MCF 10A (cell line): ENCODE measurements at regions not wholly inside any gene's neighbourhood (a gene's known extent, or its start where the extent isn't known, plus 50 kb on each side); places are given as distances from the start of the nearest gene placed in this dataset.

Experiments
- BruUV-seq: library from RNA; stranded (reverse); fragments of 400-500 nt; replicated peaks from 2 replicates; lab custom pipeline; 2021; lab: Mats Ljungman, UMichigan
- CTCF ChIA-PET: fragments of 300-600 bp; sonication (Branson Sonifier 250); formaldehyde crosslinking; extraction: SDS; loops from one replicate; lab custom pipeline; 2021; ENCODE audit warnings: antibody characterized with exemption, inconsistent platforms; lab: Yijun Ruan, JAX
- POLR2A ChIA-PET: fragments of 300-600, 350-650 bp; sonication (Branson Sonifier 250); formaldehyde crosslinking; extraction: SDS; loops from one replicate; lab custom pipeline; 2020; ENCODE audit warnings: antibody characterized with exemption, inconsistent platforms; lab: Yijun Ruan, JAX
- DNase-seq: peaks from one replicate; pipeline ENCODE4 v3.0.0-alpha.2; 2018; ENCODE audit not compliant: unreplicated experiment
- H3K27ac Mint-ChIP-seq: one replicate; pipeline ENCODE4 v1.8.0; 2022; ENCODE audit warnings: mild to moderate bottlenecking, low read depth, mixed read lengths; ENCODE audit not compliant: unreplicated experiment
- H3K27me3 Mint-ChIP-seq: one replicate; pipeline ENCODE4 v1.8.0; 2022; ENCODE audit warnings: mixed read lengths; ENCODE audit not compliant: insufficient read depth, unreplicated experiment
- H3K36me3 Mint-ChIP-seq: one replicate; pipeline ENCODE4 v1.8.0; 2022; ENCODE audit warnings: mild to moderate bottlenecking, moderate library complexity, mixed read lengths; ENCODE audit not compliant: insufficient read depth, unreplicated experiment
- H3K4me1 Mint-ChIP-seq: one replicate; pipeline ENCODE4 v1.8.0; 2022; ENCODE audit warnings: mixed read lengths; ENCODE audit not compliant: insufficient read depth, unreplicated experiment
- H3K4me3 Mint-ChIP-seq: one replicate; pipeline ENCODE4 v1.8.0; 2022; ENCODE audit warnings: mild to moderate bottlenecking, moderate library complexity, mixed read lengths; ENCODE audit not compliant: unreplicated experiment
- H3K9me3 Mint-ChIP-seq: one replicate; pipeline ENCODE4 v1.8.0; 2022; ENCODE audit warnings: mixed read lengths; ENCODE audit not compliant: unreplicated experiment
- CTCF ChIP-seq: fragments of 200-600 bp; IDR thresholded peaks from one replicate; pipeline ENCODE4 v1.8.0; 2022; ENCODE audit warnings: antibody characterized with exemption, mild to moderate bottlenecking; ENCODE audit not compliant: unreplicated experiment
- intact Hi-C: fragments of 100-400 bp; cut with micrococcal nuclease; formaldehyde crosslinking; loops from 2 replicates; pipeline ENCODE4 v1.14.1; 2022

DNA sequence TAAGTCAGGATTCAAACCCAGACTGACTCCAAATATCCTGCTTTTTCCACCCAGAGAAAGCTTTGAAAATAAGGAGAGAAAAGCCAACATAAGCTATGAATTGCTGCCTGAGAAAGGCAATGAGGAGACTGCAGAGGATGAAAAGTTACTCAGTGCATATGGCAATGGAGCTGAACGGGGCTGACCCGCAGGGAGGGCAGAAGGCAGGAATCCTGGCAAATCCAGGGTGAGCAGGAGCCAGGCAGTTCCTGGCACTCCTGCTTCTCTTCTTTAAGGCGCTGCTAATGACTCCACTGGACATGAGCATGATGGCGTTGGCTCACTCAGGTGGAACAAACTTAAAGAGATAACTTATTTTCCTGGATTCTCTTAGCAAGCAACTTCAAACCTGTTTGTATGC, 95.2 kb upstream of the TMCC3 start:
- peaks cover 7% of the 10 kb centered on the region for H3K4me1 Mint-ChIP-seq
- no peaks in the 10 kb centered on the region for H3K36me3 Mint-ChIP-seq
- BruUV-seq: no TSS peak
- H3K9me3 Mint-ChIP-seq: no peaks in the 10 kb centered on the region
- ChIA-PET CTCF (interaction anchor here (0.5 to 0.6 kb wide), 2 partner anchors 572 to 1219 kb away, joined by 3 to 4 read pairs; no protein-coding TSS in a partner anchor), POLR2A (interaction anchor here (0.7 kb wide), 1 partner anchor 419 kb away, joined by 4 read pairs; no protein-coding TSS in a partner anchor)
- H3K4me3 Mint-ChIP-seq: no peak overlapping the region
- no peak overlapping the region for H3K27ac Mint-ChIP-seq
- no peak for DNase-seq
- intact Hi-C loops: no loop called here
- peaks cover 13% of the 10 kb centered on the region for H3K27me3 Mint-ChIP-seq
- no peak for TF ChIP-seq CTCF

DNA sequence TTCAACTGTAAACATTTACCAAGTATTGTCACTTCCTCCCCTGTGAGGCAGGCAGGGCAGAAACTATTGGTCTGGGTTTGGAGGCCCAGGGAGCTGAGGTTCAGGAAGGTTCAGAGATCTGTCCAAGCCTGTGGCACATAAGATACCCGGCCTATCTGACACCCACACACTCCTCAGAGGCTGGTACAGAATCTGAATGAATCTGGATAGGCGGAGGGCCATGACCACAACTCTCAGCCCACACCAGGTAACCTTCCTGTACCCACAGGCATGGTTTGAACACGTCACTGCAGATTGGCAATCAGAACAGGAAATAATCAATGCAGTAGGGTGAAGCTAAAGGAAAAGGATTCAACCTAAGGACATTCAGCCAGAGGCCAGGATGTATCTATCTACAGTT, 92.8 kb upstream of the TMCC3 start:
- no peaks in the 10 kb centered on the region for H3K36me3 Mint-ChIP-seq
- intact Hi-C loops: no loop called here
- H3K27me3 Mint-ChIP-seq: peaks cover 27% of the 10 kb centered on the region
- H3K9me3 Mint-ChIP-seq: no peaks in the 10 kb centered on the region
- ChIA-PET POLR2A (interaction anchor here (0.6 kb wide), 2 partner anchors 148 to 367 kb away, joined by 3 read pairs; no protein-coding TSS in a partner anchor), CTCF (no interaction called here)
- BruUV-seq: no TSS peak
- no peak for DNase-seq
- no peak overlapping the region for H3K27ac Mint-ChIP-seq
- no peaks in the 10 kb centered on the region for H3K4me1 Mint-ChIP-seq
- H3K4me3 Mint-ChIP-seq: no peak overlapping the region
- no peak for TF ChIP-seq CTCF

DNA sequence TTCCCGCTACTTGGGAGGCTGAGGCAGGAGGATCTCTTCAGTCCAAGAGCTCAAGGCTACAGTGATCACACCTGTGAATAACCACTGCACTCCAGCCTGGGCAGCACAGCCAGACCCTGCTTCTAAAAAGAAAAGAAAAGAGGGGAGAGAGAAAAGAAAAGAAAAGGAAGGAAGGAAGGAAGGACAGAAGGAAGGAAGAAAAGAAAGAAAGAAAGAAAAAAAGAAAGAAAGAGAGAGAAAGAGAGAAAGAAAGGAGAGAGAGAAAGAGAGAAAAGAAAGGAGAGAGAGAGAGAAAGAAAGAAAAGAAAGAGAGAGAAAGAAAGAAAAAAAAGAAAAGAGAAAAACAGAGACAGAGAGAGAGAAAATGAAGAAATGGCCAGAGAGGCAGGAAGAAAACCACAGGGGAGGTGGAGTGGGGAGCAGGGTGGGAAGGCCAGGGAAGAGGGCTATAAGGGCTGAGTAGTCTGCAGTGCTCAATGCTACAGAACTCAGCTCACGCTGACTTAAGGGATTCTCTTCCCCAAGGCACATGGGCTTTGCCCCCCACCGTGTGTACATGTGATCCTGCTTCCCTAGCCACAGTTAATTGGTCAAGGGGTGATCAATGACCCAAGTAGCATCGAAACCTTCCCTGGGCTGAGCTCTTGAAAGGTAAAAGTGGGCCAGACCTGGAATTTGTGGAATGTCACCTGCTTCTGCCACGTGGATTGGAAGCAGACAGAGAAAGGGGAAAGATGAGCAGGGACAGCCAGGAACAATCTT, 90.4 kb upstream of the TMCC3 start:
- Mint-ChIP-seq H3K27ac (no peak overlapping the region), H3K4me3 (no peak overlapping the region), H3K36me3 (no peaks in the 10 kb centered on the region), H3K4me1 (no peaks in the 10 kb centered on the region), H3K9me3 (no peaks in the 10 kb centered on the region), H3K27me3 (peaks cover 27% of the 10 kb centered on the region)
- ChIA-PET POLR2A (no interaction called here), CTCF (no interaction called here)
- intact Hi-C loops: no loop called here
- DNase-seq: no peak
- BruUV-seq: no TSS peak
- no peak for TF ChIP-seq CTCF

GRCh38 chr12:94736820-94737219, 86.5 kb upstream of the TMCC3 start:
- no peaks in the 10 kb centered on the region for H3K9me3 Mint-ChIP-seq
- POLR2A ChIA-PET: no interaction called here
- TF ChIP-seq CTCF: no peak
- no peaks in the 10 kb centered on the region for H3K36me3 Mint-ChIP-seq
- no peak overlapping the region for H3K4me3 Mint-ChIP-seq
- H3K4me1 Mint-ChIP-seq: no peaks in the 10 kb centered on the region
- no peak for DNase-seq
- intact Hi-C loops: no loop called here
- no TSS peak for BruUV-seq
- H3K27ac Mint-ChIP-seq: no peak overlapping the region
- CTCF ChIA-PET: interaction anchor here (0.8 to 1.2 kb wide), 3 partner anchors 16 to 604 kb away, joined by 3 to 5 read pairs (median 4); no protein-coding TSS in a partner anchor
- H3K27me3 Mint-ChIP-seq: peaks cover 37% of the 10 kb centered on the region
